CD1c-positive myeloid dendritic cell (primary cell): ENCODE measurements at regions not wholly inside any gene's neighbourhood (a gene's known extent, or its start where the extent isn't known, plus 50 kb on each side); places are given as distances from the start of the nearest gene placed in this dataset.

Source experiments
- DNase-seq: peaks from one replicate; pipeline ENCODE4 v3.0.0-alpha.2; 2016; ENCODE audit errors: extremely low spot score

DNA sequence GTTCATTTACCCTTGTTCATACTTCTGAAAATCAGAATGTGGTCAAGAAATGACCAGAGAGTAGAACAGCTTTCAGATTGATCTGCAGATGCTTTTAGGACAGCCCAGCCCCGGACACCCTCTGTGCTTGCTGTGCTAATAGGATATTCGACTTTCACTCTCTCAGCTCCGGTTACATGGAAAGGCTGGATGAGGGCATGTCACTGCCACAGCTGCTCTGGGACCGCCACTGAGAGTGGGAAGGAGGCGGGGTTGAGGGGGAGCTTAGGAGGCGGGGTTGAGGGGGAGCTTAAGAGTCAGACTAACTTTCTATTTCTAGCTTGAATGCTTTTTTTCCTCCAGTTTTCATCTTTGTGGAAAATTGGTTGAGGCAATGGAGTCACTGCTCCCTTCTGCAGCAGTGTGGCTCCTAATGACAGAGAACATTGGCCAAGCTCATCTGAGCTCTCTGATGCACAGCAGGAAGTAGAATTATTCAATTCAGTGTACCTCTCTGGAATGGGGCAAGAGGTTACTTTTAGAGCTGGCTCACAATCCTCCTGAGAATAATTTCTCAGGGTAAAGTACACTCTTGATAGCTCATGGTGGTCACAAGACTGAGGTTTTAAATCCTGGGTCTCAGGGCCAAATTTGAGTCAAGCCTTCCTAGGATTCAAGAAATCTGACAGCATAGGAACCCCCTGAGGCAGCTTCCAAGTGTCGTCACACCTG, 74.6 kb upstream of the NPAS1 start:
- no peak for DNase-seq

DNA sequence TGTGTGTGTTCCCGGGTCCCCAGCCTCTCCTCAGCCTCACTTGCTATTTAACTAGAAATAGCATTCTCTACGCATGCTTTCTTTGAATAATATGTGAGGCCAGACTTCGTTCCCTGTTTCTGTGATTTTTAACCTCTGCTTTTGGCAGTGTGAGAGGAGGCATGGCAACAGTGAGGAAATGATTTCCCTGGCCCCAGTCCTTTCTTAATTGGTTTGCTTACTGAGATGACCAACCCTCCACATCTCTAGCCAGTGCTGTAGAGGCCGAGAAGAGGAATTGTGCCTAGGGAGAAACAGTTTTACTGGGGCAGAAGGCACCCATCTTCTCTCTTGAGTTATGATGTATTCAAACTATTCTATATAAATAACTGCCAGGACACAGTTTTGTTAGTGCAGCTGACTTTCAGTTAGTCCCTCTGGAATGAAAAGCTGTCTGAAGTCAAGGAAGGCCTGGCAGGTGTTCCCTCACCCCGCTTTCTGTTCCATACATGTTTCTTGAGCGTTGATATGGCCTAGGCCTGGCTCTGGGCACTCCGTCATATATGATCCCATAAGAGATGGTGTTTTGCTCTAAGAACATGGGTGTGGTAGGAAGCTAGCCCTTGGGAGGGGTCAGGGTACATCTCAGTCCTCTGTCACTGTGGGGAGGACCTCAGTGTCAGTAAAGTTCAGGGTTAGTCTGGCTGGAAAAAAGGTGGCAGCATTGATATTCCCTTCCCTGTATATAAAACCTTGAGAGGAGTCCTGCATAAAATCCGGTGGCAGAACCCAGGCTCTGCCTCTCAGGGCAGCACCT, 73.7 kb upstream of the NPAS1 start:
- DNase-seq, result no peak

DNA sequence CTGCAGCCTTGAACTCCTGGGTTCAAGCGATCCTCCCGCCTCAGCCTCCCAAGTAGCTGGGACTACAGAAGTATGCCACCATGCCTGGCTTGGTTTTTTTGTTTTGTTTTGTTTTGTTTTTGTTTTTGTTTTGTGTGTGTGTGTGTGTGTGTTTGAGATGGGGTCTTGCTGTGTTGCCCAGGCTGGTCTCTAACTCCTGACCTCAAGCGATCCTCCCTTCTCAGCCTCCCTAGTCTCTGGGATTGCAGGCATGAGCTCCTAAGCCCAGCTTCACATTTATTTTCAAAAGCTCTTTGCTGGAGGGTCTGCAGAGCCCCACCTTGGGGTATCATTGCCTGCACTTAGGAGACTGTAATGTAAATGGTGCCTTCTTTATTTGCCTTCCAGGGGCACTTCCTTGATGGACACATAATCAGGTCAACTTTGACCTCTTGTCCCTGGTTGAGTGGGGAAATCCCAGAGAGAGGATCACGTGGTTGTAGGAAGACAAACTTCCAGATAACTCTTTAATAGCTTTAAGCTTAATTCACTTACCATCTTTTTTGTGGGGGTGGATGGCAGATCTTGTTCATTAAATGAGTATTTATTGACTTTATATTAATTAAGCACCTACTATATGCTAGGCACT, 72.9 kb upstream of the NPAS1 start:
- DNase-seq, result peak; percentile 7

DNA sequence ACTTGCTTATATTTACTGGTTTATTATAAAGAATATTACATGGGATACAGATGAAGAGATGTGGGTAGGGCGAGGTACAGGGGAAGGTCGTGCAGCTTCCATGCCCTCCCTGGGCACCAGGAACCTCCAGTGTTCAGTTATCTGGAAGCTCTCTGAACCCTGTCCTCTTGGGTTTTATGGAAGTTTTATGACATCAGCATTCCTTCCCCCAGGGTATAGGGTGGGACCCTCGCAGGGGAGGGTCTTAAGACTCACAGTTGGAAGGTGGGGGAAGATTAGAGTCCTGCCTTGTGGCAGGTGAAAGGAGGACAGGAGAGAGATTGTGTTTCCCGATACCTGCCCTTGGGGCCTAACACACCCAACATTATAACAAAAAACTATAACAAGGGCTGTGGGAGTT, 71.8 kb upstream of the NPAS1 start:
- no peak for DNase-seq

DNA sequence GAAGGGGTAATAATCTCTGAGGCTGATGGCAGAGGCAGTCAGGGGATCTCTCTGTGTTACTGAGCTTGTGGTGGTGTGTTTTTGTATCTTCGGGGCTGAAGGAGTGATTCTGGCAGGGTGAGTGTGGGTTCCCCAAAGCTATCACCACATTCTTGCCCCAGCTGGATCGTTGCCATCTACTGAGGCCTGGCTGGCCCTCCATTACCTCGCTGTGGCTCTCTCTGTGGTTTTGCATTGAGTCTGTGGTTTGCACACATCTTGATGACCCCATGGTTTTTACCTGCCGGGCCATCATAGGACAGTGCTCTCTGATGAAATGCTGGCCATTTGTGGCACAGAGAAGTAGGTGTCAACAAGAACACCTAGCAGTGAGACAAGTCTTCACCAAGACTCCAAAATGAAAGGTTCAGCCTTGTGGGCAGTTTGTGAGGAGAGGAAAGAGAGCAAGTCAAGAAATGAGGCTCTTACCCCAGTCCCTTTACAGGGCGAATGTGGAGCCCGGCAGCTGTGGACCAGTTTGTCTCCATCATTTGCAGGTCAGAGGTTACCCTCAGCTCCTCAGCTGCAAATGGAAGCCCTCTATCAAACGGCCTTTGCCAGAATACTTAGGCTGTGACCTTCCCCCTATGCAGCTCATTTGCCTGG, 69.0 kb upstream of the NPAS1 start:
- DNase-seq, result no peak

DNA sequence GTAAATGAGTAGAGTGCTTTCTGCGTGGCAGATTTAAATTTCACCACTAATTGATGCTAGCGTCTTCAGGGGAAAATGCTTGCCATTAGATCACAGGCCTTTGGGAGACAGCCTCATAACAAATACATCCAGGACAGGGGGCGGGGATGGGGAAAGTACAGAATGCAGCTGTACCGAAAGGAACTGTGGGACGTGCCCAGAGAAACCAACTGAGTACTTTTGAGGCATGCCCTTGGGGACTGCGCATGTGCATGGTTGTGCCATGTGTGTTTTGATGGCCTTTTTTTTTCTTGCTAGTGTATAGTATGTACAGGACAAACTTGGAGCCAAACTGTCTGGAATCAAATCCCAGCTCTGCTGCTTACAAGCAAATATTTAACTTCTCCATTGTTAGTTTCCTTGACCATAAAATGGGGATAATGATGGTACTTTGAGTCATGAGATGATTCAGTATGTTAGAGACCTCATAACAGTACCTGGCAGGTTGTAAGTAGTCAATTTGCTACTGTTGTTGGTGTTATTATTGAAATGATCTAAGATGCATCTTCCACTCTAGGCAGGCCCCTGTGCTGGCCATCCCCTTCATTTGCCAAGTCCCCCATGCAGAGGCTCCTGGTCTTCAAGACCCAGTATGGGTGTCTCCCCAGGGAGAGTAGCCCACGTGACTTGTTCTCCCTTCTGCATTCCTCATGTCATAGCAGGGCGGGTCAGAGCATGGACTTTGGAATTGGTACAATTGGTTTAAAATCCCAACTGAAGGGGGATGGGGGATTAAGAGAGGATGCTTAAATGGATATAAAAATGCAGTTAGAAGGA, 68.3 kb upstream of the NPAS1 start:
- no peak for DNase-seq

DNA sequence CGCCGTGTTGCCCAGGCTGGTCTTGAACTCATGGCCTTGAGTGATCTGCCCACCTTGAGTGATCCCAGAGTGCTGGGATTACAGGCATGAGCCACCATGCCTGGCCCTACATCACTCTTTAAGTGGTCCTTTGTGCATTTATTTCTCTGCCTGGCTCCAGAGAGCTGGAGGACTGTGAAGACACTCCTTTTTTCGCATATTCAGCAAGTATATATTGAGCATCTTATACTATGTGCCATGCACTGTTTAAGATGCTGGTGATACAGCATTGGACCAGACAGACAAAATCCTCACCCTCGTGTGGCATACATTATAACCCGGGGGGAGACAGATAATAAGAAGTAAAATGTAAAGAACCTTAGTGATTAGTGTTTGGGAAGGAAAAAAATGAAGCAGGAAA, 66.8 kb upstream of the NPAS1 start:
- no peak for DNase-seq

DNA sequence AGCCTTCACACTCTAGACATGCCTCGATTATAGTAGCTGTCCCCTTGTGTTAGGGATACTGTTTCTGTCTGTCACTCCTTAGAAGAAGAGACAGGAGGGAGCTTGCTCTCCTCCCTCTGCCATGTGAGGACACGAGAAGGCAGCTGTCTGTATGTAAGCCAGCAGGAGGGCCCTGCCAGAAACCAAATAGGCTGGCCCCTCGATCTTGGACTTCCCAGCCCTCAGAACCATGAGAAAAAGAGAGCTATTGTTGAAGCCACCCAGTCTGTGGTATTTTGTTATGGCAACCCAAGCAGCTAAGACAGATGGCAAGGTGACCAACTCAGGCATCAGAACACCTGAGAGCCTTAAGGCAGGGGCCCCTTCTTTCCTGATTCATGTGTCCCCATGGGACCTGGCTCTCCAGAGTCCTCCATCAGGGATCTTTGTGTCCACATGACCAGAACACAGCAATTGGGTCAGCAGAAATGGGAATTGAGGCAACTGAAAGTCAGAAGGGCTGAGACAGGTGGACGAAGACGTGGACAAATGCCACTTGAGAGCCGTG, 65.6 kb upstream of the NPAS1 start:
- no peak for DNase-seq

DNA sequence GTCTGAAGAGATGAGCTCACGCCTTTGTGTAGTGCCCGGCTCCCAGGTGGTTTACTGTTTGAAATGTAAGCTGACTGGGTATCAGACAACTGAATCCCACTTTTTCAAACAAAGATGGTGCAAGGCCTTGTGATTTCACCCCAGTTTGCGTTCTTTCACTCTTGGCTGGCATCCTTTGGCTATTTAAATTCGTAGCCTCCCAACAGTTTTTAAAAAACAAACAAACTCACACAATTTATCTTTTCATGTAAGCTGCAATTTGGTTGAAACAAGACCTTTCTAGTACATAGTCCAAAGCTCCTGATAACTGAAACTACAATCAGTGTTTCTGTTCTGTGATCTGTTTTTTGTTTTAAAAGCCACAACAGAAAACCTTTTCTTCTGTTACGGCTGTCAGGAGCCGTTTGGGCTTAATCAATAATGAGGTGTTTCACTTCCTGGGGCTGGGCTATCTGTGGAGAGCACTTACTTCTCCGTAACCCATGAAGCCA, 65.1 kb upstream of the NPAS1 start:
- peak; percentile 9 for DNase-seq

DNA sequence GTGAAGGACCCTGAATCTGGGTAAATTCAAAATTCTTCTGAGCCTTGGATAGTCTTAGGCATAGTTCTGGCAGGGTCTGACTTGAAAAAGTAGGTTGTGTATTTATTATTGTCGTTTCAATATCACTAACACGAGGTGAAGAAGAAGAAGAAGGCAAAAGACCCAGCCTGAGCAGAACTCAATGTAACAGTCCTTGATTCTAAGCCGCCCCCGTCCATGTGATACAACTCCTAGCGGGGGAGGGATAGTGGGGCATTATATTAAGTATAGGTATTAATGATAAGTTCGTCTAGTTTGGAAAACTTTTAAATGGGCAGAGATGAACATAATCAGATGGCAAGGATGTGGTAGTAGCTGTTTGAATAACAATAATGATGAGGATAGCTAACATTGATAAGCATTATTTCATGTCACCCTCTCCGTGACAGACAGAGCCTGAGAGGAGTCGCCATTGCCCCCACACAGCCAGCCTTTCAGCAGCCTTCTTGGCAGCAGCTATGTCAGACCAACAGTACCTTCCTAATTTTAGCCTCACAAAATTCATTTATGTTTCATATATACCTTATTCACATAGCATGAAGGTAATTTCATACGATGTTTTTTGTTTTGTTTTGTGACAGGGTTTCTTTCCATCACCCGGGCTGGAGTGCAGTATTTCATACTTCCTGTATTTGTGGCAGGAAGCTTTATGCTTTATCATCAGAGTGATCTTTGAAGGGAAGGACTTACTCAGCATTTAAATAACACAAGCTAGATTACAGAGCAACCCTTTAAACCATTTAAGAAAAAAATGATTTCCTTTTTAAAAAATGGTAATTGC, 64.4 kb upstream of the NPAS1 start:
- peak; percentile 68 for DNase-seq

DNA sequence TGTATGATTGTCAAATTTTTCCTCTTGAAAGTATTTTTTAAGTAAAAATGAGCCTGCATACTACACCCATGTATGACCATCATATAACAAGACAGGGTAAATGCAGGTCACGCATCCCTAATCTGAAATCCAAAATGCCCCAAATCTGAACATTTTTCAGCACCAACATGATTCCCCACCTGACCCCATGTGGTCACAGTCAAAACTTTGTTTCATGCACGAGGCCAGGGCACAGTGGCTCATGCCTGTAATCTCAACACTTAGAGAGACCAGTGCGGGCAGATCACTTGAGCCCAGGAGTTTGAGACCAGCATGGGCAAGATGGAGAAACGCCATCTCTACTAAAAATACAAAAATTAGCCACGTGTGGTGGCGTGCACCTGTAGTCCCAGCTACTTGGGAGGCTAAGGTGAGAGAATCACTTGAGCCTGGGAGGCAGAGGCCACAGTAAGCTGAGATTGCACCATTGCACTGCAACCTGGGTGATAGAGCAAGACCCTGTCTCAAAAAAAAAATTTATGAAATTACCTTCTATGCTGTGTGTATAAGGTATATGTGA, 63.7 kb upstream of the NPAS1 start:
- no peak for DNase-seq

DNA sequence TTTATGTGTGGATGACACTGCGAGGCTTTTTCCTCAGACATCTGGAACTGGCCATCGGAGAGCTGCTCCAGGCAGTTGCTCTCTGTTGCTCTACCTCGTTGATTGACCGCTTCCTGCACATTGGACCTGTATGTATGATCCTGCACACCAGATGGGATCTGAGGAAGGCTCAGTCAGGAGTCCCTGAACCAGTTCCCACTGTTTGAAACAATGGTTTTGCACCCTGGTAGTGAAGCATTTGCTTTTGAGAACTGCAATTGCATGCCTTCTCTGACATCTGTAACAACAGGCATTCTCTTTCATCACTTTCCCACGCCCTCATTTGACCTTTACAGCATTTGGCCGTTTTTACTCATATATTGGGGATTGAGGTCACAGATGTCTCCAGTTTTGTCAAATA, 61.1 kb upstream of the NPAS1 start:
- peak; percentile 49 for DNase-seq

DNA sequence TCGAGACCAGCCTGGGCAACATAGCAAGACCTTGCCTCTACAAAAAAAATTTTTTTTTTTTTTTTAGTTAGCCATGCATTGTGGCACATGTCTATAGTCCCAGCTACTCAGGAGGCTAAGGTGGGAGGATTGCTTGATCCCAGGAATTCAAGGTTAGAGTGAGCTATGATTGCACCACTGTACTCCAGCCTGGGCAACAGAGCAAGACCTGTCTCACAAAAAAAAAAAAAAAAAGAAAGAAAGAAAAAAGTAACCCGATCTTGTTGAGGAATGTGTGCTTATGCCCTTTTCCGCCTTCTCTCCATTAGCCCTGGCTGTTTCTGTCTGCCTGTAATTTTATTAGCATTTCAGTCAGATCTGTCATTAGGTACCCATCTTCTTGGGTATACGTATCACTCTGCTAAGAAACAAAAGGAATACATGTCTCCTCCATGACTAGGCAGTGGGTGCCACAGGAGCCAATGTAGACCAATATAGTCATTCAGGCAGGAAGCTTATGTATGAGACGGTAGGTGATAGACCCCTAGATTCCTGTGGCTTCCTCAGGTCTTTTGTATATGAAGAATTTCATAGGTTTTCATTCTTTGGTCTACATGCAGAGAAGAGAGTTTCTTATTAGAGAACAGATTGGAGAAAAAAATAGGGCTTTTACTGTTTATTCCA, 59.6 kb upstream of the NPAS1 start:
- DNase-seq, result no peak

DNA sequence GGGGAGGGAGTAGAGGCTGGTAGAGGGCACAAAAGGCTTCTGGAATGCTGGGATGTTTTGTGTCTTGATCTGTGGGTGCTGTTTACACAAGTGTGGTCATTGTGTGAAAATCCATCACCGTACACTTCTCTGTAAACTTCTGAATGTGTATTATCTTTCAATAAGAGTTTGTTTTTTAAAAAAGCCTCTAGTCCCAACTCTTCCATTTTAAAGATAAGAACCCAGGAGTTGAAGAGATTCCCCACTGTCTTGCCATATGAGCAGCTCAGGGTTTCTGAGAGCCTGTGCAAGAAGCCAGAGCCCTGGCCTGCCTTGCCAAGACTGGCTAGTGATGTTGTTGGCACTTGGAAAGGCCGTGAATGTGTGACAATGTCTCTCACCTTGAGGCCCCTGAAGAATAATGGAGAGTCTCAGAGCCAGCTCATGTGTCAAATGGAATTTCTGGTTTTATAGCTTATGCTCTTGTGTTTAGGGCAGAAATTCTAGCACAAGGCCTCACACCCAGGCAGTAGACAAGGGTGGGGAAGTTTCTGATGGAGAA, 57.5 kb upstream of the NPAS1 start:
- no peak for DNase-seq

DNA sequence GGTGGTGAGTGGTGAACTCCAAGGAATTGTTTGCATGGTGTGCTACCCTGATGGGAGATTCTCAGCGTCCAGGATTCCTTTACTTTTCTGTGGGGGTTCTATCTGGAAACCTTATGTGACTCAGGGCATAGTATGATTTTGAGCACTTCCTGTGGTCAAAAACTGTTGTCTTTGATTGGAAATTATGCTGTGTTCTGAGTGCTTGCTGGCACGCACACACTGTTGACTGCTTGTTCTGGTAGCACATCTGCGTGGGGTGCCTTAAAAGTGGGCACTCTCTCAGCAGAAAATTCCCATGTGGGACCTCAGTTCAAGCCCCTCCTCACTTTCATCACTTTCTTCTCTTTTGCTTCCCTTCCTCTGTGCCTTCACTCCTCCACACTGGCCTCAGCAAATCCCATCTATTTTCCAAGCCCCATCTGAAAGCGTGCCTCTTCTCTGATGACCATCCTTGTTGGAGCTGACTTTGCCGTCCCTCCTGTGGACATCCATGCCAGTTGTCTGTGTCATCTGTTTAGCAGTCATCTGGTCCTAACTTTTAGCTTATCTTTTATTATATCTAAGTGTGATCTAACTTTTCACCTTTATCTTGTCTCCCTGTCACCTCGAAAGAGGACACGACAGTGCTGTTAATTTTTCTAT, 56.4 kb upstream of the NPAS1 start:
- DNase-seq, result no peak

DNA sequence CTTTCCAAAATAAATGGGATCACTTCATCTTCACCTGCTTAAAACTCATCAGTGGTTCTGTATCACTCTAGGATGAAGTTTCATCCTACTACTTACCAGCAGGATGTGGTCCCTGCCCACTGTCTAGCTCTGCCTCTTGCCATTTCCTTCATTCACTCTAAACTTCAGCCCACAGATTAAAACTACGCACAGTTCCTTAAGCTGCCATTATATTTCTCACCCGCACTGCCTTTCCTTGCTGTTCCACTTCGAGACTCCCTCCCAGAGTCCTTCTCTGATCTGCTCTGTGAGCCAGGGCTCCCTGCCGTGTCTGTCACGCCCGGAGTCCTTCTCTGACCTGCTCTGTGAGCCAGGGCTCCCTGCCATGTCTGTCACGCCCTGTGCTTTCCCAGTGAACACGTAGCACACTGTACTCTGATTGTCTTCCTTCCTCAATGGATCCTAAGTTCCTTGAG, 52.0 kb upstream of the NPAS1 start:
- DNase-seq, result peak; percentile 40
